Keratinocyte (primary cell): ENCODE measurements at regions not wholly inside any gene's neighbourhood (a gene's known extent, or its start where the extent isn't known, plus 50 kb on each side); places are given as distances from the start of the nearest gene placed in this dataset.

Experiments
- EZH2 ChIP-seq: IDR thresholded peaks from one replicate; pipeline ENCODE4 v1.6.1; 2012; ENCODE audit warnings: inconsistent platforms, mild to moderate bottlenecking, low read length, moderate library complexity
- TF ChIP-seq, protein P1 (sequence below), 3 experiments: IDR thresholded peaks in 1 of 3; conservative IDR thresholded peaks in 1 of 3; optimal IDR thresholded peaks in 1 of 3; 2 replicates in 2 of 3; 3 replicates in 1 of 3; pipeline versions ENCODE3 to v1.5.1; 2011; ENCODE audit warnings: low read length in 3 of 3, mild to moderate bottlenecking in 3 of 3, moderate library complexity in 2 of 3, control low read depth in 1 of 3, inconsistent platforms in 1 of 3; ENCODE audit not compliant: insufficient read depth in 2 of 3; ENCODE audit errors: extremely low read depth in 1 of 3

DNA sequence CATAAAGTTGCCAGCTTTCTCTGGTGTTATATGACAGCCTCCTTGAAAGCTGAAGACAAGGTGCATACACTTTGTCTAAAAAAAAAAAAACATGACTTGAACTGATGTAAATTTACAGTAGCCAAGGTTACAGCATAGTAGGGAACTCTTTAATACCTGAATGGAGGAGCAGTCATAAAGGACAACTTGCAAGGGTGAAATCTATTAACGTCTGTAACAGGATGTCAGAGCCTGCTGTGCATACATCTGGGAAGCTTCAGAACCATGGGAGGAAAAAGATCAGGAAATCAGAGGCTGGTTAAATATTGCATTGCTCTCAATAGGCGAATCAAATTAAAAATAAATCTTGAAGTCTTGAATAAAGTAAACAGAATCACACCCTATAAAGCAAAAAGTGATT is 484.0 kb upstream of the CTSO start:
- TF ChIP-seq, protein P1, sequence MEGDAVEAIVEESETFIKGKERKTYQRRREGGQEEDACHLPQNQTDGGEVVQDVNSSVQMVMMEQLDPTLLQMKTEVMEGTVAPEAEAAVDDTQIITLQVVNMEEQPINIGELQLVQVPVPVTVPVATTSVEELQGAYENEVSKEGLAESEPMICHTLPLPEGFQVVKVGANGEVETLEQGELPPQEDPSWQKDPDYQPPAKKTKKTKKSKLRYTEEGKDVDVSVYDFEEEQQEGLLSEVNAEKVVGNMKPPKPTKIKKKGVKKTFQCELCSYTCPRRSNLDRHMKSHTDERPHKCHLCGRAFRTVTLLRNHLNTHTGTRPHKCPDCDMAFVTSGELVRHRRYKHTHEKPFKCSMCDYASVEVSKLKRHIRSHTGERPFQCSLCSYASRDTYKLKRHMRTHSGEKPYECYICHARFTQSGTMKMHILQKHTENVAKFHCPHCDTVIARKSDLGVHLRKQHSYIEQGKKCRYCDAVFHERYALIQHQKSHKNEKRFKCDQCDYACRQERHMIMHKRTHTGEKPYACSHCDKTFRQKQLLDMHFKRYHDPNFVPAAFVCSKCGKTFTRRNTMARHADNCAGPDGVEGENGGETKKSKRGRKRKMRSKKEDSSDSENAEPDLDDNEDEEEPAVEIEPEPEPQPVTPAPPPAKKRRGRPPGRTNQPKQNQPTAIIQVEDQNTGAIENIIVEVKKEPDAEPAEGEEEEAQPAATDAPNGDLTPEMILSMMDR (optimal IDR thresholded peaks at IDR 0.05 in 1 of 3, IDR thresholded peaks at IDR 0.05 in 1 of 3, conservative IDR thresholded peaks at IDR 0.05 in 1 of 3; ENCODE audit: extremely low read depth in 1 of 3, insufficient read depth in 2 of 3, low read length in 3 of 3) = no peak
- no peak for TF ChIP-seq EZH2
